Cerebellar nuclear complex (tissue), 1 donor: ENCODE measurements at regions not wholly inside any gene's neighbourhood (a gene's known extent, or its start where the extent isn't known, plus 50 kb on each side); places are given as distances from the start of the nearest gene placed in this dataset.

Experiments
- DNase-seq, 2 experiments: peaks; one replicate each; lab custom pipeline; 2025; lab: John Stamatoyannopoulos, UW

GRCh38 chr1:59006289-59006658, 222.4 kb upstream of the JUN start:
- no peak for DNase-seq

- no peak for DNase-seq
These were observed 223.1 kb upstream of the JUN start for GRCh38 chr1:59006932-59007331.

GRCh38 chr1:59007429-59007819, 223.6 kb upstream of the JUN start:
- no peak for DNase-seq

GRCh38 chr1:59007820-59008598, 224.2 kb upstream of the JUN start:
- DNase-seq, result no peak

GRCh38 chr1:59008599-59009347, 224.9 kb upstream of the JUN start:
- DNase-seq, result no peak

GRCh38 chr1:59011663-59012062, 227.8 kb upstream of the JUN start:
- DNase-seq, result no peak

- no peak for DNase-seq
These were observed 228.5 kb upstream of the JUN start for GRCh38 chr1:59012378-59012777.

GRCh38 chr1:59013276-59013927, 229.6 kb upstream of the JUN start:
- DNase-seq, result no peak

GRCh38 chr1:59013928-59014279, 230.1 kb upstream of the JUN start:
- no peak for DNase-seq

GRCh38 chr1:59014827-59015226, 231.0 kb upstream of the JUN start:
- DNase-seq, result no peak

- DNase-seq, result no peak
These were observed 231.9 kb upstream of the JUN start for GRCh38 chr1:59015708-59016107.

- no peak for DNase-seq
These were observed 232.5 kb upstream of the JUN start for GRCh38 chr1:59016390-59016789.

- no peak for DNase-seq
These were observed 233.8 kb upstream of the JUN start for GRCh38 chr1:59017501-59018231.

- no peak for DNase-seq
These were observed 234.6 kb upstream of the JUN start for GRCh38 chr1:59018446-59018845.

GRCh38 chr1:59018860-59019259, 235.0 kb upstream of the JUN start:
- no peak for DNase-seq

- no peak for DNase-seq
These were observed 236.5 kb upstream of the JUN start for GRCh38 chr1:59020151-59020997.

GRCh38 chr1:59022199-59022598, 238.4 kb upstream of the JUN start:
- no peak for DNase-seq

- no peak for DNase-seq
These were observed 239.0 kb upstream of the JUN start for GRCh38 chr1:59022799-59023198.

GRCh38 chr1:59025201-59025600, 241.4 kb upstream of the JUN start:
- DNase-seq, result no peak

- DNase-seq, result no peak
These were observed 242.1 kb upstream of the JUN start for GRCh38 chr1:59025898-59026426.

- no peak for DNase-seq
These were observed 242.7 kb upstream of the JUN start for GRCh38 chr1:59026472-59026948.
